Mesendoderm (in vitro differentiated cells): ENCODE measurements at regions not wholly inside any gene's neighbourhood (a gene's known extent, or its start where the extent isn't known, plus 50 kb on each side); places are given as distances from the start of the nearest gene placed in this dataset.

Experiments
- DNase-seq: peaks from one replicate; pipeline ENCODE4 v3.0.0; 2013
- H2AK5ac ChIP-seq: 2 replicates; pipeline ENCODE4 v1.6.1; 2013; ENCODE audit warnings: low read length, inconsistent platforms
- H2BK120ac ChIP-seq: 2 replicates; pipeline ENCODE4 v1.6.1; 2013; ENCODE audit warnings: low read depth, mild to moderate bottlenecking, low read length, moderate library complexity, mixed read lengths
- H2BK15ac ChIP-seq: replicated peaks from 2 replicates; pipeline ENCODE4 v1.6.1; 2013; ENCODE audit warnings: low read depth, mild to moderate bottlenecking, moderate library complexity
- H2BK5ac ChIP-seq: 2 replicates; pipeline ENCODE4 v1.6.1; 2013; ENCODE audit warnings: low read length, inconsistent platforms
- H3K18ac ChIP-seq: 2 replicates; pipeline ENCODE4 v1.6.1; 2013; ENCODE audit warnings: mild to moderate bottlenecking, low read length, mixed read lengths
- H3K23ac ChIP-seq: one replicate; pipeline ENCODE4 v1.6.1; 2013; ENCODE audit warnings: low read length
- H3K27ac ChIP-seq: 2 replicates; pipeline ENCODE4 v1.5.1; 2013; ENCODE audit warnings: low read depth, mild to moderate bottlenecking, inconsistent platforms, low read length, moderate library complexity
- H3K27me3 ChIP-seq: 2 replicates; pipeline ENCODE4 v1.6.1; 2013; ENCODE audit warnings: low read length, control low read depth, mild to moderate bottlenecking, inconsistent platforms; ENCODE audit not compliant: insufficient read depth, poor library complexity
- H3K36me3 ChIP-seq: 2 replicates; pipeline ENCODE4 v1.6.1; 2013; ENCODE audit warnings: low read length, inconsistent platforms; ENCODE audit not compliant: control insufficient read depth, insufficient read depth
- H3K4ac ChIP-seq: one replicate; pipeline ENCODE4 v1.6.1; 2013; ENCODE audit warnings: low read depth, mild to moderate bottlenecking, low read length, moderate library complexity
- H3K4me1 ChIP-seq: 2 replicates; pipeline ENCODE4 v1.6.1; 2013; ENCODE audit warnings: low read depth, low read length, inconsistent platforms; ENCODE audit not compliant: control insufficient read depth
- H3K4me2 ChIP-seq: 2 replicates; pipeline ENCODE4 v1.6.1; 2013; ENCODE audit warnings: low read length
- H3K4me3 ChIP-seq: 2 replicates; pipeline ENCODE4 v1.5.1; 2013; ENCODE audit warnings: mild to moderate bottlenecking, low read length
- H3K56ac ChIP-seq: one replicate; pipeline ENCODE4 v1.6.1; 2013; ENCODE audit warnings: low read length
- H3K79me1 ChIP-seq: 2 replicates; pipeline ENCODE4 v1.6.1; 2013; ENCODE audit warnings: low read length, inconsistent platforms
- H3K79me2 ChIP-seq: 2 replicates; pipeline ENCODE4 v1.6.1; 2013; ENCODE audit warnings: mild to moderate bottlenecking, low read length; ENCODE audit not compliant: control insufficient read depth, insufficient read depth
- H3K9ac ChIP-seq: 2 replicates; pipeline ENCODE4 v1.6.1; 2013; ENCODE audit warnings: low read length, inconsistent platforms
- H4K5ac ChIP-seq: one replicate; pipeline ENCODE4 v1.6.1; 2013; ENCODE audit warnings: low read length
- H4K8ac ChIP-seq: one replicate; pipeline ENCODE4 v1.6.1; 2013; ENCODE audit warnings: low read depth, mild to moderate bottlenecking, control low read depth, low read length, moderate library complexity
- WGBS: extraction: QIAGEN DNeasy Blood & Tissue Kit; methylation state at CpG from one replicate; pipeline ENCODE4 v1.1.7; 2013; ENCODE audit warnings: low lambda C conversion rate, missing lambda C conversion rate; ENCODE audit not compliant: insufficient coverage; ENCODE audit errors: extremely low coverage; 5-methylcytosine and 5-hydroxymethylcytosine counted together

DNA sequence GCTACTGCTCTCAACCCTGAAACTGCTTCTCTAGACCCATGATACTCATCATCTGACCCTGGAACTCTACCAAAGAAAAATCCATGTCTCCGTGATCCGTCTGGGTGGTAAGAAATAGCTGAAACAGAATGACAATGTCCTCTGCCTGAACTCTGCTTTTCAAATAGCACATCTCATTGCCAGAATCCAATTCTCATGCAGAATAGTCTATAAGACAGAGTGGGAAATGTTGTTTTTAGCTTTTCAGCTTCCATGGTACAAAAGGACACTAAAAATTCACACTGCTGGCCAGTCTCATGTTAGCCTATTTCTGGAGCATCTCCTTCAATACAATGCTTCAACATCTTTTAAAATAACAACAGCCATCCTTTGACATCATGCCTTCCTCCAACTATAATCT lies 1355.8 kb upstream of the PRMT6 start:
- Histone ChIP-seq H2BK120ac (no peak overlapping the region), H3K4me2 (no peak overlapping the region), H3K56ac (no peak overlapping the region), H3K4me1 (no peaks in the 10 kb centered on the region), H3K23ac (no peak overlapping the region), H3K79me1 (no peaks in the 10 kb centered on the region), H3K4me3 (no peak overlapping the region), H3K27me3 (no peaks in the 10 kb centered on the region), H3K9ac (no peak overlapping the region), H4K8ac (no peak overlapping the region), H4K5ac (no peak overlapping the region), H2BK15ac (no peak overlapping the region), H3K79me2 (no peaks in the 10 kb centered on the region), H3K27ac (no peak overlapping the region), H3K4ac (no peak overlapping the region), H2BK5ac (no peak overlapping the region), H2AK5ac (no peak overlapping the region), H3K36me3 (no peaks in the 10 kb centered on the region), H3K18ac (no peak overlapping the region)
- no peak for DNase-seq
- no CpG with 5 or more reads among the region's 2 CpGs for WGBS

DNA sequence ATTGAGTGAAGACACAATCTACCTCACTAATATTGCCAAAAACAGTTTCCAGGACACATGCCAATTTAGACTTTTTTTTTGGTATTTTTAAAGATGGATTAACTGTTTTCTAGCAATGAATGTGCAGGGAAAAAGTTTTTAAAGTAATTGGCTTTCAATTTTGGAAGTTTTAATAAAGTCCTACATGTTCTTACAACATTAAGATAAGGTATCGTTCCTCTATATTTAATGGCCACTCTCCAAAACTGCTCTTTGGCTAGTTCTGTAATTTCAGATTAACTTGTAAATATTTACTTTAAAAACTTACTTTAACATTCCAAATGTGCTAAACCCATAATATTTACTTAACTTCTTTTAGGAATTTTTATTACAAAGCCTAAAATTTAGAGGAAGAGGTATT lies 1332.2 kb upstream of the PRMT6 start:
- Histone ChIP-seq H3K79me1 (no peaks in the 10 kb centered on the region), H3K4me3 (no peak overlapping the region), H3K36me3 (no peaks in the 10 kb centered on the region), H3K4me2 (no peak overlapping the region), H3K4ac (no peak overlapping the region), H2AK5ac (no peak overlapping the region), H3K23ac (no peak overlapping the region), H3K9ac (no peak overlapping the region), H3K56ac (no peak overlapping the region), H3K18ac (no peak overlapping the region), H3K27me3 (no peaks in the 10 kb centered on the region), H2BK5ac (no peak overlapping the region), H3K27ac (no peak overlapping the region), H3K4me1 (no peaks in the 10 kb centered on the region), H2BK15ac (no peak overlapping the region), H4K8ac (no peak overlapping the region), H4K5ac (no peak overlapping the region), H3K79me2 (no peaks in the 10 kb centered on the region), H2BK120ac (no peak overlapping the region)
- DNase-seq = no peak
- no CpG with 5 or more reads among the region's 1 CpG for WGBS

DNA sequence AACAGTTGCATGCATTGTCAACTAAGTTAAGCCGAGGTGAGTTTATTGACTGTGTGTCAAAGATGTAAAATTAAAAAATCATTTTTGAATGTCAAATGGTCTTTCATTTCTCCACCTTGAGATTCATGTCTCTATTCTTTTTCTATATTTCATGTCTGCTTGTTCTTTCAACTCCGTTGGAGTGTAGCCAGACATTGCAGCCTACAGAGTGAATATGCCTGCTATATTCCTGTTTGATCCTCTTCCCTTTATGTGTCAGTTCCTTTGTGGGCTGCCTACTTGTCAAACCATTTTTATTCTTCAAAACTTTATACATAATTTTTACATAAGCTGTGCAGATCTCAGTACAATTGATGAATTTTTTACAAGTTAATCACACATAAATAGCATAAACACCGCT lies 1325.8 kb upstream of the PRMT6 start:
- Histone ChIP-seq H3K4me1 (no peaks in the 10 kb centered on the region), H3K56ac (no peak overlapping the region), H3K36me3 (no peaks in the 10 kb centered on the region), H3K27ac (no peak overlapping the region), H3K4me3 (no peak overlapping the region), H4K5ac (no peak overlapping the region), H4K8ac (no peak overlapping the region), H2BK120ac (no peak overlapping the region), H2AK5ac (no peak overlapping the region), H3K79me1 (no peaks in the 10 kb centered on the region), H3K9ac (no peak overlapping the region), H2BK5ac (no peak overlapping the region), H3K18ac (no peak overlapping the region), H3K4ac (no peak overlapping the region), H3K23ac (no peak overlapping the region), H3K4me2 (no peak overlapping the region), H2BK15ac (no peak overlapping the region), H3K27me3 (no peaks in the 10 kb centered on the region), H3K79me2 (no peaks in the 10 kb centered on the region)
- WGBS = no CpG with 5 or more reads among the region's 3 CpGs
- DNase-seq = no peak

DNA sequence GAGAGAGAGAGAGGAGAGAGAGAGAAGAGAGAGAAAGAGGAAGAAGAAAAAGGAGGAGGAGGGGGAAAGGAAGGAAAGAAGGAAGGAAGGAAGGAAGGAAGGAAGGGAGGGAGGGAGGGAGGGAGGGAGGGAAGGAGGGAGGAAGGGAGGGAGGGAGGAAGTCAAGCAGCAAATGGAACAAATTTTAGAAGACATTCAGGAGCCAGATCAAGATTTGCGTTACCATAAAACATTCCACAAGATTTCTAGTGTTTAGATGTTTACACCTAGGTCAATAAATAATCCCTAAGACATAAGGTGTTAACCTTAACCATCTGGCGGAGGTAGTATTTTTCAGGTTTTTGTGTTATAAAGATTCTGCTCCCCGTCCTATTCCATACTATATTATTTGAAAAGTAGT lies 1320.1 kb upstream of the PRMT6 start:
- no peak overlapping the region for H3K27ac ChIP-seq
- no peaks in the 10 kb centered on the region for H3K79me2 ChIP-seq
- no peak overlapping the region for H2BK120ac ChIP-seq
- H3K27me3 ChIP-seq = no peaks in the 10 kb centered on the region
- no peak overlapping the region for H3K23ac ChIP-seq
- no CpG with 5 or more reads among the region's 3 CpGs for WGBS
- H3K4me1 ChIP-seq = no peaks in the 10 kb centered on the region
- H4K5ac ChIP-seq = no peak overlapping the region
- no peak overlapping the region for H3K56ac ChIP-seq
- no peak overlapping the region for H3K4ac ChIP-seq
- no peak overlapping the region for H4K8ac ChIP-seq
- H3K36me3 ChIP-seq = no peaks in the 10 kb centered on the region
- no peak overlapping the region for H2AK5ac ChIP-seq
- no peak overlapping the region for H3K4me3 ChIP-seq
- H3K79me1 ChIP-seq = no peaks in the 10 kb centered on the region
- H3K4me2 ChIP-seq = no peak overlapping the region
- H2BK15ac ChIP-seq = no peak overlapping the region
- H3K9ac ChIP-seq = no peak overlapping the region
- H2BK5ac ChIP-seq = no peak overlapping the region
- H3K18ac ChIP-seq = no peak overlapping the region
- no peak for DNase-seq

DNA sequence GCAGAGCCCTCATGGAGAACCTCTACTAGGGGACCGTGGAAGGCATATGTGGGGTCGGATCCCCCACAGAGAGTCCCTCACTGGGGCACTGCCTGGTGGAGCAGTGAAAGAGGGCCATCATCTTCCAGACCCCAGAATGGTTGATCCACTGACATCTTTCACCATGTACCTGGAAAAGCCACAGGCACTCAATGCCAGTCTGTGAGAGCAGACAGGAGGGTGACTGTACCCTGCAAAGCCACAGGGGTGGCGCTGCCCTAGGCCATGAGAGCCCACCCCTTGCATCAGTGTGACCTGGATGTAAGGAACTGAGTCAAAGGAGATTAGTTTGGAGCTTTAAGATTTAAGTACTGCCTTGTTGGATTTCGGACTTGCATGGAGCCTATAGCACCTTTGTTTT lies 1276.7 kb upstream of the PRMT6 start:
- Histone ChIP-seq H2BK5ac (no peak overlapping the region), H2BK15ac (no peak overlapping the region), H3K79me2 (no peaks in the 10 kb centered on the region), H3K9ac (no peak overlapping the region), H3K23ac (no peak overlapping the region), H3K4me1 (no peaks in the 10 kb centered on the region), H3K18ac (no peak overlapping the region), H3K4ac (no peak overlapping the region), H2AK5ac (no peak overlapping the region), H3K79me1 (no peaks in the 10 kb centered on the region), H4K5ac (no peak overlapping the region), H4K8ac (no peak overlapping the region), H3K36me3 (no peaks in the 10 kb centered on the region), H3K27ac (no peak overlapping the region), H3K4me3 (no peak overlapping the region), H2BK120ac (no peak overlapping the region), H3K56ac (no peak overlapping the region), H3K4me2 (no peak overlapping the region), H3K27me3 (no peaks in the 10 kb centered on the region)
- no CpG with 5 or more reads among the region's 4 CpGs for WGBS
- no peak for DNase-seq

DNA sequence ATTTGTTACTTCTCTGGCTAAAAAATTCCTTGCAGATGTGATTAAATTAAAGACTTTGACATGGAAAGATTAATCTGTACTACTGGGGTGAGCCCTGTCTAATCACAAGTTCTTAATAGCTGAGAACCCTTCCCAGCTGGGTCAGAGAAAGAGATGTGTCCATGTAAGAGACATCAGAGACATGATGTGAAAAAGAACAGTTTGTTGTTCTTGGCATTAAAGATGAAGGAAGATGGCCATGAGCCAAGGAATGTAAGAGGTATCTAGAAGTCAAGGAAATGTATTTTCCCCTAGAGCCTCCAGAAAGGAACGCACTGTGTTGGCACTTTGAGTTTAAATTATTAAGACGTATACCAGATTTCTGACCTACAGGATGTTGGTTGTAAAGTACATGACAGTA lies 1271.5 kb upstream of the PRMT6 start:
- WGBS = no CpG with 5 or more reads among the region's 2 CpGs
- no peaks in the 10 kb centered on the region for H3K27me3 ChIP-seq
- no peak overlapping the region for H4K8ac ChIP-seq
- no peaks in the 10 kb centered on the region for H3K4me1 ChIP-seq
- H2BK15ac ChIP-seq = no peak overlapping the region
- no peak overlapping the region for H3K4me3 ChIP-seq
- H2AK5ac ChIP-seq = no peak overlapping the region
- no peaks in the 10 kb centered on the region for H3K79me1 ChIP-seq
- no peaks in the 10 kb centered on the region for H3K79me2 ChIP-seq
- H2BK5ac ChIP-seq = no peak overlapping the region
- H3K27ac ChIP-seq = no peak overlapping the region
- H3K4me2 ChIP-seq = no peak overlapping the region
- no peak overlapping the region for H3K18ac ChIP-seq
- DNase-seq = no peak
- H2BK120ac ChIP-seq = no peak overlapping the region
- no peak overlapping the region for H3K23ac ChIP-seq
- no peak overlapping the region for H3K4ac ChIP-seq
- H4K5ac ChIP-seq = no peak overlapping the region
- H3K36me3 ChIP-seq = no peaks in the 10 kb centered on the region
- H3K9ac ChIP-seq = no peak overlapping the region
- no peak overlapping the region for H3K56ac ChIP-seq
